NT2/D1 (cell line): ENCODE measurements at regions not wholly inside any gene's neighbourhood (a gene's known extent, or its start where the extent isn't known, plus 50 kb on each side); places are given as distances from the start of the nearest gene placed in this dataset.

ENCODE experiments used
- SUZ12 ChIP-seq: IDR thresholded peaks from 2 replicates; pipeline ENCODE4 v1.6.1; 2011; ENCODE audit not compliant: insufficient read length, insufficient read depth; ENCODE audit errors: extremely low read depth
- YY1 ChIP-seq: IDR thresholded peaks from 2 replicates; pipeline ENCODE4 v1.6.1; 2011; ENCODE audit not compliant: insufficient read length, insufficient read depth

- TF ChIP-seq YY1 (no peak), SUZ12 (no peak)
Measured at GRCh38 chr1:58032611-58033073, 513.9 kb downstream of the OMA1 start.
